ENCODE measurements at regions not wholly inside any gene's neighbourhood (a gene's known extent, or its start where the extent isn't known, plus 50 kb on each side); places are given as distances from the start of the nearest gene placed in this dataset.

- POLR2A ChIA-PET: no interaction called here
- DNase-seq: no peak
- H3K27me3 Mint-ChIP-seq: no peaks in the 10 kb centered on the region
- Histone ChIP-seq H3K4me3 (ENCODE audit: low read length) (no peak overlapping the region), H3K9me3 (ENCODE audit: low read length) (no peaks in the 10 kb centered on the region), H3K36me3 (ENCODE audit: insufficient read depth, low read length) (no peaks in the 10 kb centered on the region), H3K4me1 (ENCODE audit: insufficient read depth, low read length) (no peaks in the 10 kb centered on the region), H3K27ac (ENCODE audit: low read depth, low read length) (no peak overlapping the region), H3K27me3 (ENCODE audit: insufficient read depth, low read length, poor library complexity, severe bottlenecking) (no peaks in the 10 kb centered on the region)
- H3K9me3 Mint-ChIP-seq: peaks cover 0 to 14% (median 0%) of the 10 kb centered on the region in 5 donors
- CTCF ChIA-PET: no interaction called here
- H3K36me3 Mint-ChIP-seq: no peaks in the 10 kb centered on the region
- no peak overlapping the region for H3K4me3 Mint-ChIP-seq
- H3K27ac Mint-ChIP-seq: no peak overlapping the region
- H3K4me1 Mint-ChIP-seq: no peaks in the 10 kb centered on the region
Measured at GRCh38 chr5:4990017-4990416, 150.1 kb upstream of the ADAMTS16 start.

DNA sequence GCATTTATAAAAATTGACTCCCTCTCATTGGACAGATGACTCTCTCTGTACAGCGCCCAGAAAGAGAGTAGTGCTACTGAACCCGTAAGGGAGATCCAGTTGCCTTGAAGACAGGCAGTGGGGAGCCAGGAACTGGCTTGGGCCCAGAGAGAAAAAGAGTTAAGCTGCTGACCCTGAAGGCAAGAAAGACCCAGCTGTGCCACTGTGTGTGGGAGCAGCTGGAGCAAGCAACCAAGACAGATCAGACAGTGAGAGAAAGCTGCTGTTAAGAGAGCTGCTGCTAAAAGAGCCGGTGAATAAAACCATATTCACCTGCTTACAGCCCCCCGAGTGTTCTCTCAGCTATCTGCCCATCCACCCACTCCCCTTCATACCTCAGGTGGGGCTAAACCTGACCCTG, 149.7 kb upstream of the ADAMTS16 start:
- H3K27me3 Mint-ChIP-seq: no peaks in the 10 kb centered on the region
- H3K4me1 Mint-ChIP-seq: no peaks in the 10 kb centered on the region
- Histone ChIP-seq H3K27ac (ENCODE audit: low read depth, low read length) (no peak overlapping the region), H3K9me3 (ENCODE audit: low read length) (no peaks in the 10 kb centered on the region), H3K27me3 (ENCODE audit: insufficient read depth, low read length, poor library complexity, severe bottlenecking) (no peaks in the 10 kb centered on the region), H3K36me3 (ENCODE audit: insufficient read depth, low read length) (no peaks in the 10 kb centered on the region), H3K4me3 (ENCODE audit: low read length) (no peak overlapping the region), H3K4me1 (ENCODE audit: insufficient read depth, low read length) (no peaks in the 10 kb centered on the region)
- ChIA-PET POLR2A (no interaction called here), CTCF (no interaction called here)
- no peaks in the 10 kb centered on the region for H3K36me3 Mint-ChIP-seq
- H3K4me3 Mint-ChIP-seq: no peak overlapping the region
- H3K27ac Mint-ChIP-seq: no peak overlapping the region
- DNase-seq: no peak
- H3K9me3 Mint-ChIP-seq: peaks cover 0 to 14% (median 0%) of the 10 kb centered on the region in 5 donors

- Histone ChIP-seq H3K27ac (ENCODE audit: low read depth, low read length) (no peak overlapping the region), H3K27me3 (ENCODE audit: insufficient read depth, low read length, poor library complexity, severe bottlenecking) (no peaks in the 10 kb centered on the region), H3K36me3 (ENCODE audit: insufficient read depth, low read length) (no peaks in the 10 kb centered on the region), H3K4me1 (ENCODE audit: insufficient read depth, low read length) (no peaks in the 10 kb centered on the region), H3K9me3 (ENCODE audit: low read length) (no peaks in the 10 kb centered on the region), H3K4me3 (ENCODE audit: low read length) (no peak overlapping the region)
- CTCF ChIA-PET: no interaction called here
- H3K36me3 Mint-ChIP-seq: no peaks in the 10 kb centered on the region
- H3K9me3 Mint-ChIP-seq: peaks cover 0 to 9% (median 0%) of the 10 kb centered on the region in 5 donors
- H3K27me3 Mint-ChIP-seq: no peaks in the 10 kb centered on the region
- no peaks in the 10 kb centered on the region for H3K4me1 Mint-ChIP-seq
- H3K4me3 Mint-ChIP-seq: no peak overlapping the region
- POLR2A ChIA-PET: no interaction called here
- no peak for DNase-seq
- no peak overlapping the region for H3K27ac Mint-ChIP-seq
Measured at GRCh38 chr5:4991925-4992324, 148.2 kb upstream of the ADAMTS16 start.

- H3K27me3 Mint-ChIP-seq: no peaks in the 10 kb centered on the region
- H3K4me1 Mint-ChIP-seq: no peaks in the 10 kb centered on the region
- CTCF ChIA-PET: no interaction called here
- H3K27ac ChIP-seq (ENCODE audit: low read depth, low read length): no peak overlapping the region
- no peaks in the 10 kb centered on the region for H3K9me3 ChIP-seq (ENCODE audit: low read length)
- POLR2A ChIA-PET: no interaction called here
- no peaks in the 10 kb centered on the region for H3K4me1 ChIP-seq (ENCODE audit: insufficient read depth, low read length)
- H3K27me3 ChIP-seq (ENCODE audit: insufficient read depth, low read length, poor library complexity, severe bottlenecking): no peaks in the 10 kb centered on the region
- H3K36me3 ChIP-seq (ENCODE audit: insufficient read depth, low read length): no peaks in the 10 kb centered on the region
- no peaks in the 10 kb centered on the region for H3K36me3 Mint-ChIP-seq
- DNase-seq: no peak
- no peak overlapping the region for H3K4me3 ChIP-seq (ENCODE audit: low read length)
- no peak overlapping the region for H3K4me3 Mint-ChIP-seq
- peaks cover 0 to 6% (median 2%) of the 10 kb centered on the region in 5 donors for H3K9me3 Mint-ChIP-seq
- H3K27ac Mint-ChIP-seq: no peak overlapping the region
Measured at GRCh38 chr5:4995014-4995413, 145.1 kb upstream of the ADAMTS16 start.

DNA sequence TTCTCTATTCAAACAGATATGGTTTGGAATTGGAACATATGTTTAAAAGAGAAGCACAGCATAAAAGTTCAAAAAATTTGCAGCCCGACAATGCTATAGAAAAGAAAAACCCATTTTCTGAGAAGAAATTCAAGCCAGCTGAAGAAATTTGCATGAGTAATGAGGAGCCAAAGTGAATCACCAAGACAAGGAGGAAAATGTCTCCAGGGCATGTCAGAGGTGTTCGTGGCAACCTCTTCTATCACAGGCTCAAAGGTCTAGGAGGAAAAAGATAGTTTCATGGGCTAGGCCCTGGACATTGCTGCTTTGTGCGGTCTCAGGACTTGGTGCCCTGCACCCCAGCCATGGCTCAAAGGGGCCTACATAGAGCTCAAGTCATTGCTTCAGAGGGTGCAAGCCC, 134.8 kb upstream of the ADAMTS16 start:
- Histone ChIP-seq H3K9me3 (ENCODE audit: low read length) (no peaks in the 10 kb centered on the region), H3K4me3 (ENCODE audit: low read length) (no peak overlapping the region), H3K36me3 (ENCODE audit: insufficient read depth, low read length) (no peaks in the 10 kb centered on the region), H3K4me1 (ENCODE audit: insufficient read depth, low read length) (no peaks in the 10 kb centered on the region), H3K27ac (ENCODE audit: low read depth, low read length) (no peak overlapping the region), H3K27me3 (ENCODE audit: insufficient read depth, low read length, poor library complexity, severe bottlenecking) (no peaks in the 10 kb centered on the region)
- Mint-ChIP-seq H3K4me1 (no peaks in the 10 kb centered on the region), H3K36me3 (no peaks in the 10 kb centered on the region), H3K4me3 (no peak overlapping the region), H3K27me3 (peaks cover 0 to 3% of the 10 kb centered on the region in 2 donors), H3K27ac (no peak overlapping the region), H3K9me3 (peaks cover 0 to 15% (median 4%) of the 10 kb centered on the region in 5 donors)
- DNase-seq: no peak
- ChIA-PET CTCF (no interaction called here), POLR2A (no interaction called here)

GRCh38 chr5:5006548-5006947, 133.6 kb upstream of the ADAMTS16 start:
- POLR2A ChIA-PET: no interaction called here

DNA sequence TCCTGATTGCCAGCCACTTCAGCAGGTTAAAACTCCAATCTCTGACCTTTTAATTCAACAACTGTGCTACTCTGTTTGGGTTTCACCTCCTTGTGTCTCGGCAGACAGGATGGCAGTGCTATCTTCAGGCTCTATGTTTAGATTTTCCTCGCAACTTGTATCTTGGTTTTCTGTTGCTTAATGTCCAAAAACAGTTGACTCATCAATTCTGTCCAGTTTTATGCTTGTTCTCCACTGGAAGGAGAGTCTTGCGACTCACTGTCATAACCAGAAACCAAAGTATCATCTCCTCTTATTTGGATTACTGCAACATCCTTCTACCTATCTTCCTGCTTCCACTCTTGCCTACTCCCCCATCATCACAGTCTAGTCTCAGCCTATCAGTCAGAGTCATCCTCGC, 130.9 kb upstream of the ADAMTS16 start:
- CTCF ChIA-PET: no interaction called here
- Mint-ChIP-seq H3K4me3 (no peak overlapping the region), H3K4me1 (no peaks in the 10 kb centered on the region), H3K27me3 (peaks cover 0 to 1% of the 10 kb centered on the region in 2 donors), H3K27ac (no peak overlapping the region), H3K9me3 (peaks cover 0 to 12% (median 4%) of the 10 kb centered on the region in 5 donors), H3K36me3 (no peaks in the 10 kb centered on the region)
- POLR2A ChIA-PET: no interaction called here
- H3K4me3 ChIP-seq (ENCODE audit: low read length): no peak overlapping the region
- no peaks in the 10 kb centered on the region for H3K4me1 ChIP-seq (ENCODE audit: insufficient read depth, low read length)
- no peaks in the 10 kb centered on the region for H3K36me3 ChIP-seq (ENCODE audit: insufficient read depth, low read length)
- no peak for DNase-seq
- no peaks in the 10 kb centered on the region for H3K27me3 ChIP-seq (ENCODE audit: insufficient read depth, low read length, poor library complexity, severe bottlenecking)
- H3K9me3 ChIP-seq (ENCODE audit: low read length): no peaks in the 10 kb centered on the region
- no peak overlapping the region for H3K27ac ChIP-seq (ENCODE audit: low read depth, low read length)

More at GRCh38 chr5:5006548-5006947, 133.6 kb upstream of the ADAMTS16 start:
- no peaks in the 10 kb centered on the region for H3K9me3 ChIP-seq (ENCODE audit: low read length)
- no peaks in the 10 kb centered on the region for H3K36me3 ChIP-seq (ENCODE audit: insufficient read depth, low read length)
- no peak overlapping the region for H3K27ac Mint-ChIP-seq
- no peaks in the 10 kb centered on the region for H3K4me1 ChIP-seq (ENCODE audit: insufficient read depth, low read length)
- no peak overlapping the region for H3K4me3 ChIP-seq (ENCODE audit: low read length)
- no peaks in the 10 kb centered on the region for H3K27me3 ChIP-seq (ENCODE audit: insufficient read depth, low read length, poor library complexity, severe bottlenecking)
- no peaks in the 10 kb centered on the region for H3K36me3 Mint-ChIP-seq
- H3K4me3 Mint-ChIP-seq: no peak overlapping the region
- H3K27me3 Mint-ChIP-seq: peaks cover 0 to 1% of the 10 kb centered on the region in 2 donors
- DNase-seq: no peak
- H3K27ac ChIP-seq (ENCODE audit: low read depth, low read length): no peak overlapping the region
- H3K9me3 Mint-ChIP-seq: peaks cover 0 to 15% (median 6%) of the 10 kb centered on the region in 5 donors
- CTCF ChIA-PET: no interaction called here
- H3K4me1 Mint-ChIP-seq: no peaks in the 10 kb centered on the region

- H3K4me3 Mint-ChIP-seq: no peak overlapping the region
- H3K4me1 Mint-ChIP-seq: no peaks in the 10 kb centered on the region
- Histone ChIP-seq H3K4me1 (ENCODE audit: insufficient read depth, low read length) (no peaks in the 10 kb centered on the region), H3K36me3 (ENCODE audit: insufficient read depth, low read length) (no peaks in the 10 kb centered on the region), H3K4me3 (ENCODE audit: low read length) (no peak overlapping the region), H3K27ac (ENCODE audit: low read depth, low read length) (no peak overlapping the region), H3K27me3 (ENCODE audit: insufficient read depth, low read length, poor library complexity, severe bottlenecking) (no peaks in the 10 kb centered on the region), H3K9me3 (ENCODE audit: low read length) (no peaks in the 10 kb centered on the region)
- H3K27me3 Mint-ChIP-seq: peaks cover 0 to 3% of the 10 kb centered on the region in 2 donors
- no peak overlapping the region for H3K27ac Mint-ChIP-seq
- ChIA-PET POLR2A (no interaction called here), CTCF (no interaction called here)
- DNase-seq: no peak
- peaks cover 0 to 12% (median 3%) of the 10 kb centered on the region in 5 donors for H3K9me3 Mint-ChIP-seq
- H3K36me3 Mint-ChIP-seq: no peaks in the 10 kb centered on the region
Measured at GRCh38 chr5:5011151-5011550, 129.0 kb upstream of the ADAMTS16 start.

GRCh38 chr5:5014586-5015235, 125.4 kb upstream of the ADAMTS16 start:
- DNase-seq: no peak
- Mint-ChIP-seq H3K36me3 (no peaks in the 10 kb centered on the region), H3K9me3 (peaks cover 0 to 18% (median 6%) of the 10 kb centered on the region in 5 donors), H3K4me3 (no peak overlapping the region), H3K27me3 (peaks cover 0 to 4% of the 10 kb centered on the region in 2 donors), H3K27ac (no peak overlapping the region), H3K4me1 (no peaks in the 10 kb centered on the region)
- H3K36me3 ChIP-seq (ENCODE audit: insufficient read depth, low read length): no peaks in the 10 kb centered on the region
- no peaks in the 10 kb centered on the region for H3K27me3 ChIP-seq (ENCODE audit: insufficient read depth, low read length, poor library complexity, severe bottlenecking)
- CTCF ChIA-PET: no interaction called here
- POLR2A ChIA-PET: no interaction called here
- no peaks in the 10 kb centered on the region for H3K9me3 ChIP-seq (ENCODE audit: low read length)
- no peaks in the 10 kb centered on the region for H3K4me1 ChIP-seq (ENCODE audit: insufficient read depth, low read length)
- no peak overlapping the region for H3K27ac ChIP-seq (ENCODE audit: low read depth, low read length)
- no peak overlapping the region for H3K4me3 ChIP-seq (ENCODE audit: low read length)

Data from CD8-positive, alpha-beta memory T cell (primary cell).